BLaER1 treated with 17β-estradiol and CSF1 and Interleukin-3, amounts not matched to agents 10 nM and 100 nM (cell line): ENCODE measurements at regions not wholly inside any gene's neighbourhood (a gene's known extent, or its start where the extent isn't known, plus 50 kb on each side); places are given as distances from the start of the nearest gene placed in this dataset.
"Not testable (repeated sequence)": the region's sequence is repeated elsewhere in the genome, so short reads cannot be mapped to it uniquely, and the experiment has no call there.

Source experiments
- H3K27ac ChIP-seq, 11 experiments: shearing (Covaris generic); formaldehyde crosslinking; 2 replicates each; pipeline ENCODE4 v1.8.1; 2022
- H3K27me3 ChIP-seq, 11 experiments: shearing (Covaris generic); formaldehyde crosslinking; 2 replicates each; pipeline ENCODE4 v1.8.1; 2022
- H3K36me3 ChIP-seq, 11 experiments: shearing (Covaris generic); formaldehyde crosslinking; 2 replicates each; pipeline ENCODE4 v1.8.1; 2022
- H3K4me1 ChIP-seq, 10 experiments: shearing (Covaris generic); formaldehyde crosslinking; 2 replicates each; pipeline ENCODE4 v1.8.1; 2022
- H3K4me2 ChIP-seq, 11 experiments: shearing (Covaris generic); formaldehyde crosslinking; 2 replicates each; pipeline ENCODE4 v1.8.1; 2022
- H3K4me3 ChIP-seq, 10 experiments: shearing (Covaris generic); formaldehyde crosslinking; 2 replicates each; pipeline ENCODE4 v1.8.1; 2022
- H3K9ac ChIP-seq, 11 experiments: shearing (Covaris generic); formaldehyde crosslinking; 2 replicates each; pipeline ENCODE4 v1.8.1; 2022
- H3K9me3 ChIP-seq, 11 experiments: shearing (Covaris generic); formaldehyde crosslinking; replicated peaks in 1 of 11; 2 replicates each; pipeline ENCODE4 v1.8.1; 2022
- H4K20me1 ChIP-seq, 11 experiments: shearing (Covaris generic); formaldehyde crosslinking; 2 replicates each; pipeline ENCODE4 v1.8.1; 2022
- Cebpa-rat ChIP-seq, 11 experiments: shearing (Covaris generic); IDR thresholded peaks; 2 replicates each; pipeline ENCODE4 v1.8.1; 2022

DNA sequence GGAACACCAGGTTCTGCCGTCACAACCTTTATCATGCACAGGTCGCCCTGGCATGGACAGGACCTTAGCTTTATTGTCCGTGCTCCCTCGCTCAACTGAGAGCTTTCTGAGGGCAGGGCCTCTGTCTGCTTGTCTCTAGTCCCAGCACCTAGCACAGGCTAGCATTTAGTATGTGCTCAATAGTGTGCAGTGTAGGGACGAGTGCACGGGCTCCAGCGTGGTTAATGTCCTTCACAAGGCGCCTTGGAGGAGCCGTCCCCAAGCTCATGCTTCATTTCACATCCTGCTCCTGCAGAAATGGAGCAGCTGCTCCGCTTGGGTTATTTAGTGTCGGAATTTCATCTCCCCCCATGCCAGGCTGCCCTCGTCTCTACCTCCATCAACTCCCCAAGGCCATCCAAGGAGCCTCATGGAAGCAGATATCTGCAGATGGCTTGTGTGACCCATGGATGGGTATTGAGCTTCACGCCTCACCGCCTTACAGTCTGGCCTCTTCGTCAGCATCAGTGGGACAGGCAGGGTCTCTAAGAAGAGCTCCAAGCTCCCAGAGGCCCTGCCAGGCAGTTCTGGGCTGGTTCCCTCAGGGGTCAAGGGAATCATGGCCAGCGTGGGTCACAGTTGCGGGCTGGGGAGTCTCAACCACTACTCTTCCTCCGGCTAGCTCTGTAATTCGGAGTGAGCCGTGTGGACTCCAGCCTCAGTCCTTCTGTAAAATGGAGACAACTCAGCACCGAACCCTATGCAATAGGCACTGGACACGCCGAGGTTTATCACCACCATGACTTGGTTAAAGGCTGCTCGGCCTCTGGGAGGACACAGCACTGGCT lies 60.8 kb upstream of the APCDD1L start:
- no peak overlapping the region for H3K4me3 ChIP-seq
- peaks cover 0 to 15% (median 9%) of the 10 kb centered on the region in 11 experiments; a peak in 7 of 22 replicates for H3K9me3 ChIP-seq
- H3K36me3 ChIP-seq = no peaks in the 10 kb centered on the region
- H3K4me2 ChIP-seq = no peak overlapping the region
- H3K27me3 ChIP-seq = no peaks in the 10 kb centered on the region
- peaks cover 0 to 6% (median 0%) of the 10 kb centered on the region in 10 experiments; a peak in 1 of 20 replicates for H3K4me1 ChIP-seq
- no peak for TF ChIP-seq Cebpa-rat (IDR thresholded peaks at IDR 0.05)
- H4K20me1 ChIP-seq = no peaks in the 10 kb centered on the region
- H3K27ac ChIP-seq = no peak overlapping the region
- no peak overlapping the region for H3K9ac ChIP-seq

DNA sequence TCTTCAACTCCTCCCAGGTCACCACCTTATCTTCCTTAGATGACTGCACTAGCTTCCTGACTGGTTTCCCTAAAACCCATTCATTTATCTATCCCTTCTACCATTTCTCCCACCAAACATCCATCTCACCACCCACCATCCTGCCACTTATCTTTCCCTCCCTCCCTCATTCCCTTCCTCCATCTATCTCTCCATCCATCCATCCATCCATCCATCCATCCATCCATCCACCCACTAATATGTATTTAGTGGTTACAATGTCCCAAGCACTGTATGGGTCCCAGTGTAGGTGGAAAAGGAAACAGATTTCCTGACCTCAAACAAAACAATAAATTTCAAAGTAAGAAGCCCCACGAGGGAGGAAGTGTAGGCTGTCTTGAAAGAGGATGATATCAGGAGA lies 59.3 kb upstream of the APCDD1L start:
- no peaks in the 10 kb centered on the region for H3K27me3 ChIP-seq
- H3K4me2 ChIP-seq = no peak overlapping the region
- TF ChIP-seq Cebpa-rat (IDR thresholded peaks at IDR 0.05) = no peak
- H3K36me3 ChIP-seq = no peaks in the 10 kb centered on the region
- H3K27ac ChIP-seq = no peak overlapping the region
- 0 out of 22 replicates have a peak, but pooled peaks cover 0 to 2% (median 0%) of the 10 kb centered on the region in 11 experiments for H3K9me3 ChIP-seq
- no peaks in the 10 kb centered on the region for H4K20me1 ChIP-seq
- H3K4me3 ChIP-seq = no peak overlapping the region
- no peak overlapping the region for H3K9ac ChIP-seq
- peaks cover 7 to 13% (median 8%) of the 10 kb centered on the region in 10 experiments for H3K4me1 ChIP-seq

GRCh38 chr20:58573986-58574385 lies 58.8 kb upstream of the APCDD1L start:
- Histone ChIP-seq H3K9me3 (no peaks in the 10 kb centered on the region), H4K20me1 (no peaks in the 10 kb centered on the region), H3K36me3 (no peaks in the 10 kb centered on the region), H3K27ac (no peak overlapping the region), H3K27me3 (no peaks in the 10 kb centered on the region), H3K4me2 (no peak overlapping the region), H3K9ac (no peak overlapping the region), H3K4me3 (no peak overlapping the region), H3K4me1 (peaks cover 9 to 18% (median 12%) of the 10 kb centered on the region in 10 experiments)
- TF ChIP-seq Cebpa-rat (IDR thresholded peaks at IDR 0.05) = no peak

- Histone ChIP-seq H3K36me3 (no peaks in the 10 kb centered on the region), H3K9ac (no peak overlapping the region), H3K4me2 (no peak overlapping the region), H3K4me1 (peaks cover 9 to 24% (median 12%) of the 10 kb centered on the region in 10 experiments), H3K27me3 (no peaks in the 10 kb centered on the region), H3K9me3 (no peaks in the 10 kb centered on the region), H3K4me3 (no peak overlapping the region), H3K27ac (no peak overlapping the region), H4K20me1 (no peaks in the 10 kb centered on the region)
- no peak for TF ChIP-seq Cebpa-rat (IDR thresholded peaks at IDR 0.05)
These were observed 58.1 kb upstream of the APCDD1L start for GRCh38 chr20:58573257-58573656.

DNA sequence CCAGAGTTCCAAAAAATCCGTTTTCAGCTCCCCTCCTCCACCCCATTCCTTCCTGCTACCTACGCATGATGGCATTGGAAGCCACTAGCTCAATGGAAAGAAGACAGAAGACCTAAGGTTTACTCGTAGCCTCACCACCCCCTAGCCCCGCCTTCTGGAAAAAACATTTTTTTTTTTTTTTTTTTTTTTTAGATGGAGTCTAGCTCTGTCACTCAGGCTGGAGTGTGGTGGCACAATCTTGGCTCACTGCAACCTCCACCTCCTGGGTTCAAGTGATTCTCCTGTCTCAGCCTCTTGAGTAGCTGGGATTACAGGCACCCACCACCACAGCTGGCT lies 57.2 kb upstream of the APCDD1L start:
- H3K27me3 ChIP-seq, H3K9me3 ChIP-seq: not testable (repeated sequence)

GRCh38 chr20:58571693-58572427 lies 56.7 kb upstream of the APCDD1L start:
- H3K9ac ChIP-seq = no peak overlapping the region
- TF ChIP-seq Cebpa-rat (IDR thresholded peaks at IDR 0.05) = no peak
- H3K4me3 ChIP-seq = no peak overlapping the region
- no peaks in the 10 kb centered on the region for H3K36me3 ChIP-seq
- H3K4me2 ChIP-seq = peak overlapping the region in 1 of 11 experiments; percentile 4; a peak in 1 of 22 replicates
- H3K27ac ChIP-seq = no peak overlapping the region
- no peaks in the 10 kb centered on the region for H3K9me3 ChIP-seq
- H3K4me1 ChIP-seq = peaks cover 9 to 34% (median 19%) of the 10 kb centered on the region in 10 experiments
- no peaks in the 10 kb centered on the region for H4K20me1 ChIP-seq
- no peaks in the 10 kb centered on the region for H3K27me3 ChIP-seq

More for the DNA sequence above, 57.2 kb upstream of the APCDD1L start:
- H3K4me1 ChIP-seq = peaks cover 9 to 28% (median 14%) of the 10 kb centered on the region in 10 experiments
- not testable (repeated sequence) for H3K9ac ChIP-seq, H3K36me3 ChIP-seq, H3K4me2 ChIP-seq, H3K4me3 ChIP-seq, H3K27ac ChIP-seq, H4K20me1 ChIP-seq

GRCh38 chr20:58571356-58571692 lies 56.1 kb upstream of the APCDD1L start:
- Histone ChIP-seq H3K27ac (no peak overlapping the region), H3K9me3 (no peaks in the 10 kb centered on the region), H3K9ac (no peak overlapping the region), H3K27me3 (no peaks in the 10 kb centered on the region), H3K36me3 (no peaks in the 10 kb centered on the region), H3K4me2 (peak overlapping the region in 1 of 11 experiments; percentile 4; a peak in 1 of 22 replicates), H3K4me3 (no peak overlapping the region), H4K20me1 (no peaks in the 10 kb centered on the region), H3K4me1 (peaks cover 9 to 38% (median 22%) of the 10 kb centered on the region in 10 experiments)
- TF ChIP-seq Cebpa-rat (IDR thresholded peaks at IDR 0.05) = no peak

DNA sequence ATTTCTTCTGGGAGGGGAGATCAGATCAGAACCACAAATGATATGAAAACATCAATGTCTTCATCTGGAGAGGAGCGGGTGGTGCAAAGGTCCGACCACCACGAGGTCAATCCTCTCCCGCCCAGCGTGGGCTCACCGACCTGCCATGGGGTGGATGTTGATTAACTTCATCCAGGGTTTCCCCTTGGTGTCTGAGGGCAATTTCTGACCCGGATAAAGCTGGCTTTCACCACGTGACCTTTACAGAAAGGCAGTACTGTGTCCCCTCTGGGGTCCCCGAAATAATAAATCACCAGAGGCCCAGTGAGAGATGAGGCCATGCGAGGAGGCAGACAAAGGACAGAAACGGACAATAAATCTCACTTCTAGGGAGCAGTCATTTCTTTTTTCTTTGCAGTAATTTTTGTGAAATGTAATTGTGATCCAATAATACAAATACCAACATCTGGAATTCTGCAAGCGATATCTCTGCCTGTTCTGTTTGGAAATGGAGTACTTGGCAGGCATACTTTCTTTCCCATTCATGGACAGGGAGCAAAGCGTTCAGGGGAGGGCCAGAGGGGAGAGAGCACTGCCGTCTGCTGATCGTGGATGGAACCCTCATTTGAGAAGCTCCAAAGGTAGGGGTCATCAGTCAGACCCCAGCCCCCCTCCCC lies 55.1 kb upstream of the APCDD1L start:
- TF ChIP-seq Cebpa-rat (IDR thresholded peaks at IDR 0.05) = no peak
- Histone ChIP-seq H3K4me2 (peak overlapping the region in 8 of 11 experiments; percentile 50 to 76 (median 64); a peak in 14 of 22 replicates), H3K9me3 (peaks cover 0 to 4% (median 0%) of the 10 kb centered on the region in 11 experiments; a peak in 2 of 22 replicates), H3K27me3 (no peaks in the 10 kb centered on the region), H3K36me3 (no peaks in the 10 kb centered on the region), H3K4me1 (peaks cover 9 to 38% (median 22%) of the 10 kb centered on the region in 10 experiments), H3K4me3 (no peak overlapping the region), H3K27ac (no peak overlapping the region), H4K20me1 (no peaks in the 10 kb centered on the region), H3K9ac (no peak overlapping the region)
